ENCODE measurements at regions not wholly inside any gene's neighbourhood (a gene's known extent, or its start where the extent isn't known, plus 50 kb on each side); places are given as distances from the start of the nearest gene placed in this dataset.

DNA sequence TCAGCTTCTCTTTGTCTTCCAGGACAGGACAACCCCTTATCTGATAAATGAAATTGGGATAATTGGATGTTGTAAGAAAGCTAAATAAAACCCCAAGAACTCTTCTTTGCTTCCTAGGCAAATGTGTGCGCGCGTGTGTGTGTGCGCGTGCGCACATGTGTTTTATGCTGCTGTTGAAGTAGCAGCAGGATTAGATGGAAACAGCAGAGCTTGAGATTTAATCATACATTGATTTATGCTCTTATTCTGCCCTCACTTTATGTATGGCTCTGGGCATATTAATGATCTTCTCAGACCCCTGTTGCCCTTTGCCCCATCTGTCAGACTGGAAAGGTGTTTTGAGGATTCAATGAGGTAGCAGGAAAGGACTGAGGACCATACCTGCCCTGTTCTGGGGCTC is 324.0 kb upstream of the MAP3K7 start:
- Histone ChIP-seq H3K27ac (no peak overlapping the region), H3K36me3 (no peaks in the 10 kb centered on the region), H3K4me1 (no peaks in the 10 kb centered on the region), H3K9me3 (no peaks in the 10 kb centered on the region), H3K27me3 (no peaks in the 10 kb centered on the region), H3K4me3 (no peak overlapping the region)
- DNase-seq (ENCODE audit: low spot score in 2 of 2): no peak
- intact Hi-C loops (cut with DNase I; ENCODE audit: low total_unique reads): no loop called here
- TF ChIP-seq POLR2A (IDR thresholded peaks at IDR 0.05) (no peak), POLR2AphosphoS5 (IDR thresholded peaks at IDR 0.05) (no peak), CTCF (IDR thresholded peaks at IDR 0.05) (no peak)

GRCh38 chr6:90907931-90908655 is 321.2 kb upstream of the MAP3K7 start:
- Histone ChIP-seq H3K9me3 (no peaks in the 10 kb centered on the region), H3K4me3 (no peak overlapping the region)
- intact Hi-C loops (cut with DNase I; ENCODE audit: low total_unique reads): no loop called here

DNA sequence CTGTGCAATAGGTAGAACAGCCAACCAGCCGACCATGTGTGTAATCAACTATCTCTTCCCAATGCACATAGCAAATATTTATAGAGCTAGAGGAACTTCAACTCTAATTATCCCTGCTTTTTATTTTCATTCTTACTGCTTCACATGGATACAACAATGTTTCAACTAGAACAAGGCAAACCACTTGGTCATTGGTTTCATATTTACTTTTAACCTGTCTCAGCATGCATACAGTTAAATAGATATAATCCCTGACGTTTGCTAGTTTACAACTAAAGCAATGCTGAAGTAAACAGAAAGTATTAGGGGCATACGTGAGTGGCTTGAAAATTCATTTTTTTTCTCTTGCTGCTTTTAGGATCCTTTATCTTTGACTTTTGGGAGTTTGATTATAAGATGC is 318.5 kb upstream of the MAP3K7 start:
- Histone ChIP-seq H3K27me3 (no peaks in the 10 kb centered on the region), H3K9me3 (no peaks in the 10 kb centered on the region), H3K27ac (no peak overlapping the region), H3K4me1 (no peaks in the 10 kb centered on the region), H3K4me3 (no peak overlapping the region), H3K36me3 (no peaks in the 10 kb centered on the region)
- TF ChIP-seq CTCF (IDR thresholded peaks at IDR 0.05): no peak
- no peak for TF ChIP-seq POLR2AphosphoS5 (IDR thresholded peaks at IDR 0.05)
- no peak for TF ChIP-seq POLR2A (IDR thresholded peaks at IDR 0.05)
- no peak for DNase-seq (ENCODE audit: low spot score in 2 of 2)
- intact Hi-C loops (cut with DNase I; ENCODE audit: low total_unique reads): no loop called here

More at GRCh38 chr6:90907931-90908655, 321.2 kb upstream of the MAP3K7 start:
- H3K4me1 ChIP-seq: no peaks in the 10 kb centered on the region
- DNase-seq (ENCODE audit: low spot score in 2 of 2): no peak
- no peaks in the 10 kb centered on the region for H3K36me3 ChIP-seq
- TF ChIP-seq POLR2A (IDR thresholded peaks at IDR 0.05): no peak
- TF ChIP-seq CTCF (IDR thresholded peaks at IDR 0.05): no peak
- no peak for TF ChIP-seq POLR2AphosphoS5 (IDR thresholded peaks at IDR 0.05)
- H3K27ac ChIP-seq: no peak overlapping the region
- H3K27me3 ChIP-seq: no peaks in the 10 kb centered on the region

GRCh38 chr6:90900034-90900433 is 313.2 kb upstream of the MAP3K7 start:
- H3K4me1 ChIP-seq: no peaks in the 10 kb centered on the region
- intact Hi-C loops (cut with DNase I; ENCODE audit: low total_unique reads): no loop called here
- H3K4me3 ChIP-seq: no peak overlapping the region
- no peaks in the 10 kb centered on the region for H3K9me3 ChIP-seq
- TF ChIP-seq POLR2AphosphoS5 (IDR thresholded peaks at IDR 0.05) (no peak), POLR2A (IDR thresholded peaks at IDR 0.05) (no peak), CTCF (IDR thresholded peaks at IDR 0.05) (no peak)
- H3K36me3 ChIP-seq: no peaks in the 10 kb centered on the region
- DNase-seq (ENCODE audit: low spot score in 2 of 2): no peak
- H3K27ac ChIP-seq: no peak overlapping the region
- no peaks in the 10 kb centered on the region for H3K27me3 ChIP-seq

GRCh38 chr6:90898763-90899162 is 311.9 kb upstream of the MAP3K7 start:
- intact Hi-C loops (cut with DNase I; ENCODE audit: low total_unique reads): no loop called here
- Histone ChIP-seq H3K36me3 (no peaks in the 10 kb centered on the region), H3K27me3 (no peaks in the 10 kb centered on the region), H3K27ac (no peak overlapping the region), H3K4me3 (no peak overlapping the region), H3K4me1 (no peaks in the 10 kb centered on the region), H3K9me3 (no peaks in the 10 kb centered on the region)
- DNase-seq (ENCODE audit: low spot score in 2 of 2): no peak
- no peak for TF ChIP-seq POLR2AphosphoS5 (IDR thresholded peaks at IDR 0.05)
- TF ChIP-seq POLR2A (IDR thresholded peaks at IDR 0.05): no peak
- TF ChIP-seq CTCF (IDR thresholded peaks at IDR 0.05): no peak

Data from breast epithelium (tissue), 4 donors.